Sigmoid colon (tissue), 4 donors: ENCODE measurements at regions not wholly inside any gene's neighbourhood (a gene's known extent, or its start where the extent isn't known, plus 50 kb on each side); places are given as distances from the start of the nearest gene placed in this dataset.

ENCODE experiments used
- CTCF ChIP-seq, 4 experiments: fragments of 450-650 bp in 3 of 4; fragments of 200-600 bp in 1 of 4; IDR thresholded peaks; one replicate each; pipeline ENCODE4 v1.5.1; 2016 to 2019; ENCODE audit warnings: antibody characterized with exemption in 4 of 4, mild to moderate bottlenecking in 3 of 4, moderate library complexity in 2 of 4
- POLR2A ChIP-seq, 2 donors: fragments of 450-650 bp; IDR thresholded peaks; one replicate each; pipeline ENCODE4 v1.6.1; 2016; ENCODE audit warnings: antibody characterized with exemption in 2 of 2, mild to moderate bottlenecking in 2 of 2, moderate library complexity in 2 of 2
- POLR2AphosphoS5 ChIP-seq, 4 donors: sonication (generic); formaldehyde crosslinking; IDR thresholded peaks; one replicate each; pipeline ENCODE4 v1.6.1; 2017; ENCODE audit warnings: antibody characterized with exemption in 4 of 4

- TF ChIP-seq CTCF (IDR thresholded peaks at IDR 0.05) (no peak), POLR2A (IDR thresholded peaks at IDR 0.05) (no peak), POLR2AphosphoS5 (IDR thresholded peaks at IDR 0.05) (no peak)
Observed at GRCh38 chr7:45972629-45973312, 51.7 kb upstream of the IGFBP3 start.
